NCI-H1436 treated with DMSO at 0.1 percent for 48 hours (cell line): ENCODE measurements at regions not wholly inside any gene's neighbourhood (a gene's known extent, or its start where the extent isn't known, plus 50 kb on each side); places are given as distances from the start of the nearest gene placed in this dataset.
"Not testable (repeated sequence)": the region's sequence is repeated elsewhere in the genome, so short reads cannot be mapped to it uniquely, and the experiment has no call there.

Experiments
- DNase-seq: peaks from one replicate; lab custom pipeline; 2025; lab: John Stamatoyannopoulos, UW

DNA sequence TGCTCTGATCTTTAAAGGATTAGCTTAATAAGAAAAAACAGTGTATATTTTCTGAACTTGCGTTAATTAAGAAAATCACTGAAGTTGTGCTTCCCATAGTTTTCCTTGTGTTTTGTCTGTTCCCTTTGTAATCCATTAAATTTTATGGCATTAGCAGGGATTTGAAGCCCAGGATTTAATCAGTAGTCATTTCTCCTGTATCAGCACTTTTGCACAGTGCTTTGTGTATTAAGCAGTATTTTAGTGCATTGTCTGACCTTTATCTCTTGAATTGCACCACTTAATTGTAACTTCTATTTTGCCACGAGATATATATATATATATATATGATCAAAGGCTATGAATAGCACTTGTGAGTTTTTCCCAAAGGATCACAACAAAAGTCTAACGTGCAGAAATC lies 133.7 kb downstream of the S1PR1 start:
- no peak for DNase-seq

DNA sequence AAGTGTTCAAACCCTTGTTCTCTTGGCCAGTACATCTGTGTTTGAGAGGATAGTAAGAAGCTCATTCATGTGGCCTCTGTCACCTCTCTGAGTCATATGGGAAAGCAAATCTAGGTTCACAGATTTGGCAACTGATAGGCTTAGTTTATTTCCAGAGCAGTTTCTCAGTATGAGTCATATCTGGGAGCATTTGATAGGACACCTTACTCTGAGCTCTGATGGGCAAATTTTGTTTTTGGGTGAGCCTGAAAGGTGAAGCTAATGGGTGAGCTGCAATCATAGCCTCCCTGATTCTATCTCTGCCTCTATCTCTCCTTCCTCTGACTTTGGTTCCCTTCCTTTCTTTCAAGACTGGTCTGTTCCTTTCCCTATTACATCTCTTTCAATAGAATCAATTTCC lies 134.4 kb downstream of the S1PR1 start:
- DNase-seq: no peak

DNA sequence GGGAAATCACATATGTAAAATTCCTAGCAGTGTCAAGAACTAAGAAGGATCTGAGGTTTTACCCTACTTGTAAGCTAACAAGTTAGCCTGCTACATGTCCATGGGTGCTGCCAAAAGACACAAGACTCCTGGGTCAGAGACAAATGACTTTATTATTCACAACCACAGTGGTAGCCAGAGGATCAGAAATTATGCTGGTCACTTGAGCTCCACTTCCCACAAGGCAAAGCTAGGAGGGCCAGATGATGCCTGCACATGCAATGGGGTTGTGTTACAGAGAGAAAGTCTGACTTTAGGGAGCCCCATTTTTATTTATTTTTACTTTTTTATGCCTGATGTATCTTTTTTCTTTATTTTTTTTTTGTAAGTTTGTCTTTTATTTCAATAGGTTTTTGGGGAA lies 136.8 kb downstream of the S1PR1 start:
- no peak for DNase-seq

DNA sequence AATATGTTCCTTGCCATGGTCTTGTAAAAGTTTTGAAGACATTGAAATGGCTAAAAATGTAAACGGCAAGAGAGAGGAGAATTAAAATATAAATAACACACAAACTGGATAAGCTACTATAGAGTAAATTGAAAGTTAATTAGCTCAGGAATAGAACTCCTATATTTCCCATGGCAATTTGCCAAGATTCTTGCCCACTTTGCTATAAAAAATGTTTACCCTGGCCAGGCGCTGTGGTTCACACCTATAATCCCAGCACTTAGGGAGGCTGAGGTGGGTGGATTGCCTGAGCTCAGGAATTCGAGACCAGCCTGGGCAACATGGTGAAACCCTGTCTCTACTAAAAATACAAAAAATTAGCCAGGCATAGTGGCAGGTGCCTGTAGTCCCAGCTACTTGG lies 138.6 kb downstream of the S1PR1 start:
- not testable (repeated sequence) for DNase-seq

DNA sequence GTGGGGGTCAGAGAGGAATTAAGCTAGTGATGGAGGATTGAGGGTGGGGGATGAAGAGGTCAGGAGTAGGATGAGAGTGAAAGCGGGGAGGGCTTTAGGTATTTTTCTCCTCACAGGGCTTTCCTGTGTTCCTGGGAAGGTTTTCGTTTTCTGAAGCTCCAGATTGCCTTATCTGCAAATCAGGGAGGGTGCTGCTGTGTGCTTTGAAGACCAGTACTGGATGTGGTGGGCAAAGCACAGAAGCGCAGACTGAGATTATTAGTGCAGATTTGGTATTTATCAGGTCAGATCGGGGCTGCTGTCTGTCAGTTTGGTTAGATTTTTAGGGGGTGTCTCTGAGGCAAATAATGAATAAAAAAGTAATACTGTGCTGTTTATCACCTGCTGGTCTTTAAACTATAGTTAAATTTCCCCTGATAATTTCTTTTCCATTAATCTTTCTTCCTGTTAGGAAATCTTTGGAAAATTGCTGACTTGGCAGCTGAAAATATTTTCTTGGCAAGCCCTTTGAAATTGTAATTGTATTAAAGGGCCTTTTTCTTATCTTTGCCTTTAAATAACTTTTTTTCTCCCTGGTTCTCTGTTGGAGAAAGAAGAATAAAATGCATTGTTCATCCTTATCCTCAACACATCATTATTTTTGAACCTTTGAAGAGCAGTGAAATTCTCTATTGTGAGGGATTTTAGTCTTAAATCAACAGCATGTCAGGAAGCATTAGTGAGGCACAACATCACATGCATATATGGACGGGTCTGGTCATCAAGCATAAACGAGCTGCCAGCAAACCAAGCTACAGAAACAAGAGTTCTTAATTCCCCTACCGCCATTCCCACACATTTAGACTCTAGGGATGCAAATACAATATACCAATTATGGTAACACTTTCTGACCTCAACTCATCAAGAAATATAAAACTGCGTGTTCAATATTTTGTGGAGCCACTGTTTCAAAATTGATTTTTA lies 139.6 kb downstream of the S1PR1 start:
- no peak for DNase-seq

DNA sequence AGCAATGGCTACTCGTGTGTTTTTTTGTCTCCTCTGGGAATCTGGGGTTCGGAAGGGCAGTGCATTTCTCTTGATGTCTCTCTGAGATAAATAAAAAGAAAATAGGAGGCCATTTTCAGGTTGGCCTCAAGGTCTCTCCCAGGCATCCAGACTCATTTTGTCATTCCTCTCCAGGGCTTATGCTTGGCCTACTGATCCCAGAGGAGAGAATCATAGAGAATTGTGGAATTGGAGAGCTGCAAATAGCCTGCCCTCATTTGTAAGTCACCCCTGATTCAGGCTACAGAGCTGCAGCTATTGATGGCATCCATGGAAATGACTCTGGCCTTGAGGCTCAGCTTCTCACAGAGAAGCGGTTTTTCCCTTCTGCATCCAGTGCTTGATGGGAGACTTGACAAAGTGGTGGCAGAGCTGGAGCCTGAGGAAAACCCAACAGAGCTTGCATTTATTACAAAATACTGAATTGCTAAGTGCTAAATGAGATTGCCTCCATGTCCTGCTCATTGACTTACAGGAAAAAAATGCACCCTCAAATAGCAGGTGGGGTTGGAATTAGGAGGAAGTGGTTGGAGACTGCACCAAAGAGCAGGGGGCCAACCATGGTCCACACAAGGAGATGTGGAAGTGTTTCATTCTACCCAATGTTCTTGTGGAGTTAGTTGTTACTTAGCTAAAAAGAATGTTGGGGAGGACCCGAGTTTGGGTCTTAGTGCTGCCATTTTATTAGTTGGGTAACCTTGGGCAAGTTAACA lies 140.4 kb downstream of the S1PR1 start:
- no peak for DNase-seq

DNA sequence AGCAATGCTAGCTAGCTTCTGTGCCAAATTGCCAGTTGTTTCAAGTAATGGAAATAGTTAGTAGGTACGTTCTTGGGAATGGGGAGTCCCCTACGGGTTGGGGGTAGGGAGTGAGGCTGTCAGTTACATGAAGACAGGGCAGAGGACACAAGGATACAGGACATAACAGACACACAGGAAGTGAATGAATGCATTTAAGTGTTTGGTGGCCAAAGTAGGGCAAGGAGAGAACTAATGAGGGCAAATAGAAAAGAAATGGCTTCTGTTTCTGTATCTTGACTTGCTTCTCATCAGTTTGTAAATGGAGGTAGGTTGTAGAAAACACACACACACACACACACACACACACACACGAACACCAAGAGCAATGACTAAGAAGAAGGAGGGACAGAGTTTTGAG lies 142.2 kb downstream of the S1PR1 start:
- no peak for DNase-seq

DNA sequence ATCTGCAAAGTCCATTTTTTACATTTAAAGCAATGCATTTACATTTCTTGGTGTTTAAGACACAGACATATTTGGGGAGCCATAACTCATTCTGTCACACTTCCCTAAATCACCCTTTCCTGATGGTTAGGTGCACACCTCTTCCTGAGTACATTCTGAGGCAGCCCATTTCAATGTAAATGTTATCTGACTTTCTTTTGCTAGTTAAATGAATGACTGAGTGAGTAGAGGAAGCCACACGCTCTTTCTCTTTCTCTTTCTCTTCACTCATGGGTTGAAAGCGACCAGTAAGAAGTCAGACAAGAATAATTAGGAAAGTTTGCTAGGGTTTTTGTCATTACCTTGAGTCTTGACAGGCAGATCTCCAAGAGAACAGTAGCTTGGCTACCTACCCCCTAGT lies 143.1 kb downstream of the S1PR1 start:
- no peak for DNase-seq

DNA sequence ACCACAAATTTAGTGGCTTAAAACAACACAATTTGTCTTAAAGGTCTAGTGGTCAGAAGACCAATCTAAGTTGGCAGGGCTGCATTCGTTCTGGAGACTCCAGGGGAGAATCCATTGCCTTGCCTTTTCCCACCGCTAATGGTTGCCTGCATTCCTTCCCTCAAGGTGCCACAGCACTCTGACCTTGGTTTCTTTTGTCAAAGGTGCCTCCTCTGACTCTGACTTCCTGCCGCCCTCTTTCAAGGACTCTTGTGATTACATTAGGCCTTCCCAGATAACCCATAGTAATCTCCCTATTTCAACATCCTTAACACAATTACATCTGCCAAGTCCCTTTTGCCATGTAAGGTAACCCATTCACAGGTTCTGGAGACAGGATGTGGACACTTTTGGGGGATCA lies 145.3 kb downstream of the S1PR1 start:
- DNase-seq: no peak

DNA sequence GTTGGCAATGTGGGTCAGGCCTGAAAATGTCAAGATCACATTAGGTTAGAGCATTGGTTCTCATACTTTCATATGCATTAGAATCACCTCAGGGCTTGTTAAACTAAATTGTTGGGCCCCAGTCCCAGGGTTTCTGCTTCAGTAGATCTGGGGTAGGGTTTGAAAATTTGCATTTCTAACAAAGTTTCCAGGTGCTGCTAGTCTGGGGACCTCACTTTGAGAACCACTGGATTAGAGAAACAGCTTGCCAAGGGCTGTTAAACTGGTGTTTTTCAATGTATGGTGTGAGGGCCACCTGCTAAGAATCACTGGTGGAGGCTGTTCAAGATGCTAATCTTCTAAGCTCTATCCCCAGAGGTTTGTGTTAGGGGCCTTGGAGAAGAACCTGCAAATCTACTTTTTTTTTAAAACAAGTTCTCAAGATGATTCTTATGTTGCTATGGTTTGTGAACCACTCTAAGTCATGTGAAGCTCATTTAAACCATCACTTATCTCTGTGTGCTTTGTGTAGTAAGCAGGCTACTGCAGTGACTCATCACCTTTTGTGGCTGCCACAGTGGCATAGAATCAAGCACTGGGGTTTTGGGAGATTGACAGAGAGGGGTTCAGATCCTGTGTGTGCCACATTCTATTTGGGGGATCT lies 152.2 kb downstream of the S1PR1 start:
- no peak for DNase-seq

DNA sequence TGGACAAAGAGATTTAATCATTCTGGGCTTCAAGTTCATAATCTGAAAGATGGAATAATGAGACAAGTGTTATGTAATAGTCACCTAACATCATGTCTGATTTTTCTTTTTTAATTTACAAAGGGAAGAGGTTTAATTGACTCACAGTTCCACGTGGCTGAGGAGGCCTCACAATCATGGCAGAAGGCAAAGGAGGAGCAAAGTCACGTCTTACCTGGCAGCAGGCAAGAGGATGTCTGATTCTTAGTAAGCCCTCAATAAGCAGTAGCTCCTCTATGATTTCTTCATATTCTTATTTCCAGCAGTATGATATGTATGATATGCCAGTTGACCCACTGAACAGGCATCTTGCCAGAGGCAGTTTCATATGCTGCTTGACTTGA lies 152.7 kb downstream of the S1PR1 start:
- DNase-seq: no peak

DNA sequence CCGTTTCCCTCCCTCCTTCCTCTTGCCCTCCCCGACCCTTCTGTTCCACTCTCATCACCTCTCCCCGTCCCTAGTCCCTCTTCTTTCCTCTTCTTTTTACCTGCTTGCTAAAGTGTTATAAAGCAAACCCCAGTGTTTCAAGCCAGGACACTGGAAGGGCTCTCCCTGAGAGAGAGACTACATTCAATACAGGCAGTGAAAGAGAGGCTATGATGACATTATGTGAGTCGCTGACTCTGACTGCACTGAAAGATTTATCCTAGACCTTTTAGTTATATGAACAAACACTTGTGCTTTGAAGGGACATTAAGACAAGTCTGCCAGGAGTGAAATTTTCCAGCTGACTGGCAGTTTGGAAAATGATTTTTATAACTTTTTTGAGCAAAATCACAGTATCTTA lies 155.7 kb downstream of the S1PR1 start:
- no peak for DNase-seq

DNA sequence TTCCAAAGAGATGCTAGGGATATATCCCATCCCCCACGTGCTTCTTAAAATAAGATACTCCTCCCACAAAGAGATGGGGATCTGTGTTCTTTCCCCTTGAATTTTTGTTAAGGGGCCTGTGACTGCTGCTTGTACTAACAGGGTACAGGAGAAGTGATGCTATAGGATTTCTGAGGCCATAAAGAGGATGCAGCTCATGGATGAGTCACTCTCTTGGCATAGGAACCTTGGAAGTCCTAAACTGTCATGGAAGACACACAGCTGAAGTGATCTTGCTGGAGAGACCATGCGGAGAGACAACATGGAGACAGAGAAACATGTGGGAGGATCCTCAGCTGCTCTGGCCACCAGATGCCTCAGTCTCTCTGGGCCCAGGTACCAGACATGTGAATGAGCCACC lies 157.2 kb downstream of the S1PR1 start:
- no peak for DNase-seq

DNA sequence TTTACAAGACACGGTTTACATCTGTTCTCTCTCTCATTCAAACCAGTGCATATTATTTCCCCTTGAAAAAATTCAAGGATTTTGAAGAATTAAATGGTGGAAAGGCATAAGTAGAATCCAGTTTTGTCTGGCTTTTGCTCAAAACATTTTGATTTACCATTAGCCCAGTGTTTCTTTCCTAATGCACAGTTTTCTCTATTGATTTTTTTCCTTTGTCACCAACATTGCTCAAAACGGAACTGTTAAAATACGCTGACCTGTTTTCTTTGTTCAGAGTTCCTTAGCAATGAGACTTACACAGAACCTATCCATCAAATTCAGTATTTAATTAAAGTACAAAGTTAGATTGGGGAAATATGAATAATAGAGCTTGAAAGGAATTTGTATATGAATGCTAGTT lies 162.4 kb downstream of the S1PR1 start:
- DNase-seq: no peak

DNA sequence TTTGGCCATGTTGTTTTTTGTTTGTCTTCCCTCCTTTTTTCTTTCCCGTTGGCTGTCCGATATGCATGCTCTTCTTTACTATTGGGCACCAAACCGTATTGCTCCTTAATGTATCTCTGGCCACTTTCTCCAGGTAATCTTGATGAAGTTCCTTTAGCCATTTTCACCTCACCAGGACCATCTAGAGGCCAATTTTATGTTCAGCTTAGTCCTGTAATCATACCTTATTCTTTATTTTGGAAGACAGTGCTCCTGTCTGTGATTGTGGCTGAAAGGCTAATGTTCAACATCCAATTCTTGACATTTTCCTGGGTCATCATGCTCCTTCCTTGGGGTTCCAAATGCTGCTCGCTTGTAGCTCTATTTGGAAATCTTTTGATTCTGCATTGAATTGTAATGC lies 169.5 kb downstream of the S1PR1 start:
- no peak for DNase-seq

DNA sequence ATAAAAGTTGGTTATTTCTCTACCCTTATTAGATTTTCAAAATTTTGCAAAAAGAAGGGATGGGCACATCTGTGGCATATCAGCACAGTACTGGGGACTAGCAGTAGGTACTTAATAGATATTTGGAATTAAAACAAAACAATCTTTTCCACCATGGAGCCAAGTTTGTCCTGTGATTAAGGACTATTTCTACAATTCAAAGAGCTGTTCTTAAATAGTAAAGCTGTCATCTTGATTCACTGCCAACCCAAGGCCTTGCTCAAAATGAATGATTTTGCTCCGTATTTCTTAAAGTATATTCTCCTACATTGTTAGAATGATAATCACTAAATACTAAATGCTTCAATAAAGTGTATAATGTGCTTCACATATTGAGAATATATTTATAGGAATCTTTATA lies 169.9 kb downstream of the S1PR1 start:
- DNase-seq: no peak

DNA sequence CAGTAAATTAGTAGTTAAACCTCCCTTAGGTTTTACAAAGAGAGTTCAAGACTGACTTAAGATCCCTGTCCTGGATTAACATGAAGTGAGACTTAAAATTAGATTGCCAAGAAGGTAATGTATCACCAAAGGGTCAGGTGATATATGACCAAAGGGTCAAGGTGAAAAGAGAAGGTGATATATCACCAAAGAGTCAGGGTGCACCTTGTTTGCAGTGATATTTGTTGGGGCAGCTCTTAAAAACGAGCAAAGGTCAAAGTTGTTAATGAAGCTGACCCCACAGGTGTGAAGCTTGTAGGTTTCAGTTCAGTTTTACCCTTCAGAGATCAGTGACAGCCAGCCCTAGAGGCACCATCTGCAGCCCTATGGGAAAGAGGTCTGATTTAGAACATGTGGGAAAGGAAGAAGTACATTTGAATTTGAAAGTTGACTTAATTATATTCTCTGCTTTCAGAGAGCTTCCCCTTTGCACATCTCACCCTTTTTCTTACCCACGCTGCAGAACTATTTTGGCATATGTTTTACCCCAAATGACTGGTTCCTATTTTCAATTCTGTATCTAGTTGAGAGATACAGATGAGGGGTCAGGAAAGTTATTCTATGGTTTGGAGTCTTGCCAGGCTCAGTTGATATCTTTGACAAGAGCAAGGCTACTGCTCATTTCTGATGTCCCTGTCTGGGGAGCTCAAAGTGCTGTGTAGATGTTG lies 170.8 kb downstream of the S1PR1 start:
- DNase-seq: no peak

DNA sequence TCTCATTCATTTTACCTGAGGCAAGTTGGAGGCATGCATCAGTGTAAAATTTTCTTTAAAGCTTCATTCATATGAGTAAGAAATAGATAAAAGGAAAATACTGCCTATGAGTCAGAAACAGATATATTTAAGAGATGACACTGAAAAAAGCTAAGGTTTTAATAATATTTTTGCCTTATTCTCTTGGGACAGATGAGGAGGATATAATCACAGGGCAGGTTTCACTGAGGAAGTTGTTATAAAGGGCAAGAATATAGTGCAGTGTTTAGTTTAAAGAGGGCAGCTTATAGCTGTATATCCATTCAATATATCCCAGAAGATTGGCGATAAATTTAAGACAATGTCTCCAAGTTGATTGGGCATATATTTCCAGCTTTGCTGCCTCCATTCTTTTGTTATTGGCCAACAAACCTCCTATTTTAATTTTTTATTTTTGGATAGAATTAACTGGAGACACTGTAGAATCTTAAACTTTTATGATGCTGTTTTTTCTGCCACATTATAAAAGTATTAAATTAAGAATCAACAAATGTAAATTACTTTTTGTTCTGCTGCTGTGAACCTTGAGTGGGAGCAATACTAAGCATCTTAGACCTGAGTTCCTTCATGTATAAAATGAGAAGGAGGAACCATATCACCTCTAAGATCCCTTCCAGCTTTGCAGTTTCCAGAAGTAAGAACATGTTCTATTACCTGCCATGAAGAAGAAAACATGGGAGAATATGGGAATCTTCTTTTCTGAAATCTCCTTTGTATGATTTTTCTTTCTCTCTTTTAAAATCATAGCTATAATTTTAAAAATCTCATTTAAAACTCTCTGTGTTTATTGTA lies 171.6 kb downstream of the S1PR1 start:
- DNase-seq: no peak

DNA sequence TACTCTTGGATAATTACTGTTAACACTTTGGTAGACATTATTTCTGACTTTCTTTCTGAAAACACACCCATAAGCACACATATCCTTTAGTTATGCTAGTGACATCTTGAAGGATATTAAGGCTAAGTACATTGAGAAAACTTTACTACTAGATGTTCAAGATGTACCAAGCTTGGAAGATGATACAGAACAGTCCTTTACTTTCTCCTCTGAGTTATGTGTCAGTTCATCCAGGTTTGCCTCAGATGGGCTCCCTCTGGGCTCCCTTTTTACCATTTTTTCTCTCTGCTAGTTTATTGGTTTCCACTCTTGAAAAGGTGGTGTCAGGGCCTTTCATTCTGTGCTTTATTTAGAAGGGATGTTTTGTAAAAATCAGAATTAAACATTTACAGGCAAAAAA lies 172.3 kb downstream of the S1PR1 start:
- DNase-seq: no peak

DNA sequence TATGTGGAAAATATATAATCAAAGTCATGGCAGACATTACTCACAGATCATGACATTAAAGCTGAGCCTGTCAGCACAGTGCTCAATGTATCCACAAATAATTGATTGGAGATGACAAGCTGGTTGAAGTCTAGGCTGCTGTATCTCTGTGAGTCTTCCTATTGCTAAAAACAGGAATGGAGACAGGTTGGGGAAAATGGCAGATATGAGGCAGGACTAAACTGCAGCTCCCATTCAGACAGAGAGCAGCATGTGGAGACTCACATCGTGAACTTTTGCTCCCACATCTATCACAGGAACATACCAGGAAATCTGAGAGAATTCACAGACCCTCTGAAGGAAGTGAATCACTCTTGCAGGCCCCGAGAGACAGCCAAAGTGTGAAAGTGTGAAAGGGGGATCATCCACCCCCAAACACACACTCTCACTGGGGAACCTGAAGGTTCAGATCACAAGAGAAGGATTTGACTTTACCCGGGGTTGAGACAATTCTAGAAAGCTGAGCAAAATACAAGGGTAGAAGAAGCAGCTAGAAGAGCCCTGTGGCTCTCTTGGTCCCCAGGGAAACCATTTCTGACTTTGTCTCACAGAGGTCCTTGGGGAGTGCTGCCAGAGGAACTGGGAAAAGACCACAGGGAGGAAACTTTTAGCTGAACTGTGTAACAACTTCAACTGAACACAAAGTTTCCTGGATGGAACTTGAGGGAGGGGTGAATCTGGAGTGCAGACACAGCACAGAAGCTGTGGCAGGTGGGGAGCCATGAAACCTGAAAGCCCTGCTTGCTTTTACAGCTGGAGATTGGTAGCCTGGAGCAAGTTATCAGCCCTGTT lies 173.4 kb downstream of the S1PR1 start:
- no peak for DNase-seq
